SJCRH30 (cell line): ENCODE measurements at regions not wholly inside any gene's neighbourhood (a gene's known extent, or its start where the extent isn't known, plus 50 kb on each side); places are given as distances from the start of the nearest gene placed in this dataset.

ENCODE experiments used
- DNase-seq, 2 experiments: peaks; one replicate each; pipeline ENCODE4 v3.0.0-alpha.2; 2015 to 2020
- H3K27ac ChIP-seq: fragments of 250-450 bp; sonication (Bioruptor Pico); 2 replicates; pipeline ENCODE4 v1.5.1; 2020; ENCODE audit warnings: mild to moderate bottlenecking, moderate library complexity
- H3K27me3 ChIP-seq: fragments of 250-450 bp; sonication (Bioruptor Pico); 2 replicates; pipeline ENCODE4 v1.5.1; 2020; ENCODE audit warnings: mild to moderate bottlenecking, moderate library complexity
- H3K36me3 ChIP-seq: fragments of 250-450 bp; sonication (Bioruptor Pico); 2 replicates; pipeline ENCODE4 v1.5.1; 2020; ENCODE audit warnings: mild to moderate bottlenecking, moderate library complexity
- H3K4me1 ChIP-seq: fragments of 250-450 bp; sonication (Bioruptor Pico); 2 replicates; pipeline ENCODE4 v1.5.1; 2020; ENCODE audit warnings: mild to moderate bottlenecking, moderate library complexity
- H3K4me3 ChIP-seq: fragments of 250-450 bp; sonication (Bioruptor Pico); 2 replicates; pipeline ENCODE4 v1.5.1; 2020; ENCODE audit warnings: mild to moderate bottlenecking, moderate library complexity
- H3K9me3 ChIP-seq: fragments of 250-450 bp; sonication (Bioruptor Pico); replicated peaks from 2 replicates; pipeline ENCODE4 v1.5.1; 2020; ENCODE audit warnings: mild to moderate bottlenecking, moderate library complexity

GRCh38 chr16:14350081-14350480 lies 279.0 kb downstream of the MRTFB start:
- no peak for DNase-seq
- no peaks in the 10 kb centered on the region for H3K36me3 ChIP-seq
- H3K27ac ChIP-seq, result no peak overlapping the region
- H3K9me3 ChIP-seq, result 0 out of 2 replicates have a peak, but pooled peaks cover 3% of the 10 kb centered on the region
- no peaks in the 10 kb centered on the region for H3K27me3 ChIP-seq
- no peak overlapping the region for H3K4me3 ChIP-seq
- no peaks in the 10 kb centered on the region for H3K4me1 ChIP-seq

- H3K4me3 ChIP-seq, result no peak overlapping the region
- H3K27me3 ChIP-seq, result no peaks in the 10 kb centered on the region
- DNase-seq, result no peak
- H3K27ac ChIP-seq, result no peak overlapping the region
- H3K9me3 ChIP-seq, result 0 out of 2 replicates have a peak, but pooled peaks cover 3% of the 10 kb centered on the region
- H3K36me3 ChIP-seq, result no peaks in the 10 kb centered on the region
- H3K4me1 ChIP-seq, result no peaks in the 10 kb centered on the region
Observed at GRCh38 chr16:14347706-14348105, 276.6 kb downstream of the MRTFB start.

GRCh38 chr16:14346278-14347142 lies 275.4 kb downstream of the MRTFB start:
- Histone ChIP-seq H3K27me3 (no peaks in the 10 kb centered on the region), H3K4me3 (no peak overlapping the region), H3K4me1 (no peaks in the 10 kb centered on the region), H3K27ac (no peak overlapping the region), H3K36me3 (no peaks in the 10 kb centered on the region), H3K9me3 (0 out of 2 replicates have a peak, but pooled peaks cover 3% of the 10 kb centered on the region)
- no peak for DNase-seq

- Histone ChIP-seq H3K36me3 (no peaks in the 10 kb centered on the region), H3K4me1 (no peaks in the 10 kb centered on the region), H3K4me3 (no peak overlapping the region), H3K27ac (no peak overlapping the region), H3K9me3 (0 out of 2 replicates have a peak, but pooled peaks cover 3% of the 10 kb centered on the region), H3K27me3 (no peaks in the 10 kb centered on the region)
- DNase-seq, result no peak
Observed at GRCh38 chr16:14345512-14346115, 274.5 kb downstream of the MRTFB start.

GRCh38 chr16:14344945-14345344 lies 273.8 kb downstream of the MRTFB start:
- no peak for DNase-seq
- no peak overlapping the region for H3K27ac ChIP-seq
- H3K36me3 ChIP-seq, result no peaks in the 10 kb centered on the region
- 0 out of 2 replicates have a peak, but pooled peaks cover 3% of the 10 kb centered on the region for H3K9me3 ChIP-seq
- H3K27me3 ChIP-seq, result no peaks in the 10 kb centered on the region
- no peaks in the 10 kb centered on the region for H3K4me1 ChIP-seq
- no peak overlapping the region for H3K4me3 ChIP-seq

- 0 out of 2 replicates have a peak, but pooled peaks cover 3% of the 10 kb centered on the region for H3K9me3 ChIP-seq
- DNase-seq, result peak; percentile 56 to 58
- no peak overlapping the region for H3K27ac ChIP-seq
- H3K4me1 ChIP-seq, result no peaks in the 10 kb centered on the region
- H3K27me3 ChIP-seq, result no peaks in the 10 kb centered on the region
- H3K4me3 ChIP-seq, result no peak overlapping the region
- no peaks in the 10 kb centered on the region for H3K36me3 ChIP-seq
Observed at GRCh38 chr16:14344292-14344691, 273.2 kb downstream of the MRTFB start.

GRCh38 chr16:14341324-14342225 lies 270.5 kb downstream of the MRTFB start:
- no peak overlapping the region for H3K4me3 ChIP-seq
- no peaks in the 10 kb centered on the region for H3K4me1 ChIP-seq
- DNase-seq, result no peak
- 0 out of 2 replicates have a peak, but pooled peaks cover 3% of the 10 kb centered on the region for H3K9me3 ChIP-seq
- no peaks in the 10 kb centered on the region for H3K36me3 ChIP-seq
- no peaks in the 10 kb centered on the region for H3K27me3 ChIP-seq
- H3K27ac ChIP-seq, result no peak overlapping the region

- Histone ChIP-seq H3K36me3 (no peaks in the 10 kb centered on the region), H3K4me1 (no peaks in the 10 kb centered on the region), H3K27ac (no peak overlapping the region), H3K4me3 (no peak overlapping the region), H3K27me3 (no peaks in the 10 kb centered on the region), H3K9me3 (peaks cover 3% of the 10 kb centered on the region; the same call in 1 of the 2 replicates)
- DNase-seq, result no peak
Observed at GRCh38 chr16:14339694-14340093, 268.6 kb downstream of the MRTFB start.

- H3K9me3 ChIP-seq, result peaks cover 3% of the 10 kb centered on the region; the same call in 1 of the 2 replicates
- no peaks in the 10 kb centered on the region for H3K27me3 ChIP-seq
- no peaks in the 10 kb centered on the region for H3K36me3 ChIP-seq
- no peak for DNase-seq
- no peak overlapping the region for H3K4me3 ChIP-seq
- no peak overlapping the region for H3K27ac ChIP-seq
- no peaks in the 10 kb centered on the region for H3K4me1 ChIP-seq
Observed at GRCh38 chr16:14338969-14339368, 267.9 kb downstream of the MRTFB start.

- H3K4me1 ChIP-seq, result no peaks in the 10 kb centered on the region
- no peak overlapping the region for H3K4me3 ChIP-seq
- no peak for DNase-seq
- no peaks in the 10 kb centered on the region for H3K27me3 ChIP-seq
- H3K27ac ChIP-seq, result no peak overlapping the region
- H3K36me3 ChIP-seq, result no peaks in the 10 kb centered on the region
- peaks cover 3% of the 10 kb centered on the region; the same call in 1 of the 2 replicates for H3K9me3 ChIP-seq
Observed at GRCh38 chr16:14338236-14338635, 267.1 kb downstream of the MRTFB start.

GRCh38 chr16:14337303-14338191 lies 266.4 kb downstream of the MRTFB start:
- H3K27ac ChIP-seq, result no peak overlapping the region
- H3K27me3 ChIP-seq, result no peaks in the 10 kb centered on the region
- no peaks in the 10 kb centered on the region for H3K4me1 ChIP-seq
- DNase-seq, result no peak
- no peak overlapping the region for H3K4me3 ChIP-seq
- H3K36me3 ChIP-seq, result no peaks in the 10 kb centered on the region
- H3K9me3 ChIP-seq, result peaks cover 3% of the 10 kb centered on the region; the same call in 1 of the 2 replicates

GRCh38 chr16:14335297-14335696 lies 264.2 kb downstream of the MRTFB start:
- no peaks in the 10 kb centered on the region for H3K4me1 ChIP-seq
- no peaks in the 10 kb centered on the region for H3K27me3 ChIP-seq
- H3K9me3 ChIP-seq, result peaks cover 3% of the 10 kb centered on the region; the same call in 1 of the 2 replicates
- no peak overlapping the region for H3K4me3 ChIP-seq
- no peak overlapping the region for H3K27ac ChIP-seq
- no peaks in the 10 kb centered on the region for H3K36me3 ChIP-seq
- peak; percentile 42 to 49 for DNase-seq

GRCh38 chr16:14334366-14335080 lies 263.4 kb downstream of the MRTFB start:
- H3K27ac ChIP-seq, result no peak overlapping the region
- H3K36me3 ChIP-seq, result no peaks in the 10 kb centered on the region
- H3K9me3 ChIP-seq, result peaks cover 3% of the 10 kb centered on the region; the same call in 1 of the 2 replicates
- DNase-seq, result no peak
- no peaks in the 10 kb centered on the region for H3K27me3 ChIP-seq
- H3K4me3 ChIP-seq, result no peak overlapping the region
- H3K4me1 ChIP-seq, result no peaks in the 10 kb centered on the region
